HepG2 (cell line): ENCODE measurements at regions not wholly inside any gene's neighbourhood (a gene's known extent, or its start where the extent isn't known, plus 50 kb on each side); places are given as distances from the start of the nearest gene placed in this dataset.

Experiments
- ATAC-seq: fragments of 200-7000 bp; cut with Tn5 transposase; 3 replicates; pipeline ENCODE4 v1.9.1; 2020; ENCODE audit warnings: mild to moderate bottlenecking, moderate library complexity
- BruUV-seq: library from RNA; stranded (reverse); fragments of 400-500 nt; replicated peaks from 2 replicates; lab custom pipeline; 2021; lab: Mats Ljungman, UMichigan
- CTCF ChIA-PET: fragments of 300-600 bp; formaldehyde crosslinking; extraction: SDS; loops from one replicate; lab custom pipeline; 2021; ENCODE audit warnings: low total read pairs, inconsistent platforms, low intra/inter-chr PET ratio; lab: Yijun Ruan, JAX
- POLR2A ChIA-PET: fragments of 350-600 bp; sonication (Branson Sonifier 250); formaldehyde crosslinking; loops from one replicate; lab custom pipeline; 2020; ENCODE audit warnings: antibody characterized with exemption, inconsistent platforms; lab: Yijun Ruan, JAX
- DNase-seq: peaks from one replicate; pipeline ENCODE4 v3.0.0-alpha.2; 2015; ENCODE audit warnings: low spot score
- FAIRE-seq: peaks from 3 replicates; lab custom pipeline; 2011; peaks lifted over from hg19 to GRCh38; lab: Jason Lieb, UNC
- H2AFZ ChIP-seq: one replicate; pipeline ENCODE4 v1.6.1; 2011; ENCODE audit warnings: low read length, inconsistent platforms
- H3K27ac ChIP-seq: fragments of 300-600 bp; 3 replicates; pipeline ENCODE4 v1.8.0; 2011; ENCODE audit warnings: mixed run types, mild to moderate bottlenecking, mixed read lengths, low read length, inconsistent platforms; ENCODE audit not compliant: insufficient read depth; ENCODE audit errors: extremely low read length
- H3K27me3 ChIP-seq, 2 experiments: fragments of 200-600 bp in 1 of 2; 2 replicates in 1 of 2; 3 replicates in 1 of 2; pipeline versions ENCODE4 v1.6.0 to v1.8.0; 2011; ENCODE audit warnings: low read length in 2 of 2, mild to moderate bottlenecking in 2 of 2, moderate library complexity in 2 of 2, inconsistent platforms in 1 of 2; ENCODE audit not compliant: insufficient read depth in 2 of 2, control insufficient read depth in 1 of 2
- H3K36me3 ChIP-seq, 2 experiments: fragments of 200-600 bp in 1 of 2; replicated peaks in 1 of 2; 2 replicates in 1 of 2; 3 replicates in 1 of 2; pipeline versions ENCODE4 v1.5.1 to v1.8.0; 2011; ENCODE audit warnings: low read length in 2 of 2, inconsistent platforms in 1 of 2; ENCODE audit not compliant: insufficient read depth in 2 of 2, control insufficient read depth in 1 of 2
- H3K4me1 ChIP-seq: 2 replicates; pipeline ENCODE4 v1.5.1; 2012; ENCODE audit warnings: low read length, inconsistent platforms; ENCODE audit not compliant: insufficient read depth
- H3K4me2 ChIP-seq: 2 replicates; pipeline ENCODE4 v1.6.0; 2011; ENCODE audit warnings: low read depth, low read length, inconsistent platforms
- H3K4me3 ChIP-seq, 3 experiments: fragments of 200-600 bp in 1 of 3; sonication (generic), shearing (Covaris generic) in 1 of 3; replicated peaks in 1 of 3; 2 replicates each; pipeline ENCODE4 v1.5.1; 2011 to 2016; ENCODE audit warnings: low read length in 3 of 3, inconsistent platforms in 2 of 3, low read depth in 2 of 3, mild to moderate bottlenecking in 2 of 3, control low read depth in 1 of 3, mixed read lengths in 1 of 3; ENCODE audit not compliant: insufficient read depth in 1 of 3
- H3K79me2 ChIP-seq: one replicate; pipeline ENCODE4 v1.6.1; 2011; ENCODE audit warnings: low read length, inconsistent platforms; ENCODE audit not compliant: insufficient read depth
- H3K9ac ChIP-seq: 2 replicates; pipeline ENCODE4 v1.6.0; 2011; ENCODE audit warnings: mild to moderate bottlenecking, low read depth, low read length, inconsistent platforms; ENCODE audit not compliant: insufficient read depth
- H3K9me3 ChIP-seq: 2 replicates; pipeline ENCODE4 v1.5.1; 2012; ENCODE audit warnings: mild to moderate bottlenecking, low read length
- H4K20me1 ChIP-seq: 2 replicates; pipeline ENCODE4 v1.6.0; 2011; ENCODE audit warnings: inconsistent platforms, mild to moderate bottlenecking, low read length, moderate library complexity; ENCODE audit not compliant: insufficient read depth
- CREB3 ChIP-seq: sonication (generic); formaldehyde crosslinking; IDR thresholded peaks from 2 replicates; pipeline ENCODE4 v1.5.0; 2020; ENCODE audit warnings: missing genetic modification reagents
- FOXJ3 ChIP-seq: sonication (generic); formaldehyde crosslinking; IDR thresholded peaks from 2 replicates; pipeline ENCODE4 v1.4.0; 2020; ENCODE audit warnings: missing genetic modification reagents, mild to moderate bottlenecking, borderline replicate concordance
- GABPB1 ChIP-seq: IDR thresholded peaks from 2 replicates; pipeline ENCODE4 v1.6.1; 2016; ENCODE audit warnings: mild to moderate bottlenecking, missing genetic modification reagents, moderate library complexity, missing compliant biosample characterization
- HNRNPUL1 ChIP-seq: fragments of 200-400 bp; formaldehyde crosslinking; IDR thresholded peaks from 2 replicates; pipeline ENCODE4 v1.6.1; 2017; ENCODE audit warnings: low read depth, mild to moderate bottlenecking, low read length, moderate library complexity
- MAF1 ChIP-seq: sonication (generic); formaldehyde crosslinking; IDR thresholded peaks from 2 replicates; pipeline ENCODE4 v1.5.0; 2020; ENCODE audit warnings: missing genetic modification reagents, borderline replicate concordance
- PHF5A ChIP-seq: IDR thresholded peaks from one replicate; pipeline ENCODE4 v1.6.1; 2018; ENCODE audit warnings: low read depth, missing genetic modification reagents; ENCODE audit not compliant: unreplicated experiment
- SPEN ChIP-seq: sonication (generic); formaldehyde crosslinking; IDR thresholded peaks from 2 replicates; pipeline ENCODE4 v1.5.1; 2020; ENCODE audit warnings: low read depth, mild to moderate bottlenecking, missing genetic modification reagents
- ZFP82 ChIP-seq: sonication (generic); formaldehyde crosslinking; IDR thresholded peaks from 2 replicates; pipeline ENCODE4 v1.5.1; 2020; ENCODE audit warnings: mild to moderate bottlenecking, missing genetic modification reagents, borderline replicate concordance
- ZHX1 ChIP-seq: sonication (generic); formaldehyde crosslinking; IDR thresholded peaks from 2 replicates; pipeline ENCODE4 v1.8.1; 2022; ENCODE audit warnings: low read depth, mild to moderate bottlenecking, missing genetic modification reagents
- ZNF354B ChIP-seq: sonication (generic); formaldehyde crosslinking; IDR thresholded peaks from 2 replicates; pipeline ENCODE4 v1.8.0; 2022; ENCODE audit warnings: mild to moderate bottlenecking, missing genetic modification reagents
- ZNF556 ChIP-seq: sonication (generic); formaldehyde crosslinking; IDR thresholded peaks from 2 replicates; pipeline ENCODE4 v1.4.0; 2020; ENCODE audit warnings: mild to moderate bottlenecking, missing genetic modification reagents, borderline replicate concordance
- WGBS: methylation state at CpG from one replicate; pipeline ENCODE4 v1.1.6; 2017; ENCODE audit warnings: low lambda C conversion rate; 5-methylcytosine and 5-hydroxymethylcytosine counted together
- in situ Hi-C: cut with HindIII; loops from 2 replicates; pipeline ENCODE4 v1.10.0; 2017; ENCODE audit warnings: low pct_unique_long_range_greater_than_20kb; ENCODE audit not compliant: extremely low pct_ligation_motif_present
- intact Hi-C: fragments of 100-400 bp; cut with micrococcal nuclease; formaldehyde crosslinking; loops from one replicate; pipeline ENCODE4 v1.10.0; 2022; ENCODE audit not compliant: unreplicated experiment

GRCh38 chr4:130576218-130576617 lies 1480.3 kb downstream of the C4orf33 start:
- no peaks in the 10 kb centered on the region for H3K36me3 ChIP-seq
- H3K9ac ChIP-seq: no peak overlapping the region
- H3K4me1 ChIP-seq: no peaks in the 10 kb centered on the region
- intact Hi-C loops: no loop called here
- H3K27ac ChIP-seq: no peak overlapping the region
- TF ChIP-seq GABPB1 (CRISPR knock-in tag) (no peak), ZNF354B (CRISPR knock-in tag) (no peak), ZFP82 (CRISPR knock-in tag) (no peak), SPEN (CRISPR knock-in tag) (no peak), MAF1 (no peak)
- TF ChIP-seq, all 625 proteins: peak for 0
- Histone ChIP-seq H4K20me1 (no peaks in the 10 kb centered on the region), H3K79me2 (no peaks in the 10 kb centered on the region), H3K27me3 (no peaks in the 10 kb centered on the region), H3K4me3 (no peak overlapping the region), H3K4me2 (no peak overlapping the region), H2AFZ (no peak overlapping the region), H3K9me3 (no peaks in the 10 kb centered on the region)
- no peak for FAIRE-seq
- WGBS: 0% methylated on average over 1 of the region's 1 CpG
- no peak for ATAC-seq
- POLR2A ChIA-PET: no interaction called here
- in situ Hi-C loops: no loop called here
- DNase-seq: no peak
- CTCF ChIA-PET: no interaction called here
- no TSS peak for BruUV-seq

GRCh38 chr4:130591091-130591490 lies 1495.1 kb downstream of the C4orf33 start:
- H3K27me3 ChIP-seq: no peaks in the 10 kb centered on the region
- H3K9ac ChIP-seq: no peak overlapping the region
- no peak for TF ChIP-seq PHF5A
- TF ChIP-seq ZNF556 (CRISPR knock-in tag): no peak
- TF ChIP-seq HNRNPUL1: no peak
- TF ChIP-seq CREB3 (CRISPR knock-in tag): no peak
- TF ChIP-seq FOXJ3 (CRISPR knock-in tag): no peak
- TF ChIP-seq ZHX1: no peak
- no peak overlapping the region for H2AFZ ChIP-seq
- no peaks in the 10 kb centered on the region for H4K20me1 ChIP-seq
- no peak for FAIRE-seq
- no peak for DNase-seq
- no peak for ATAC-seq
- intact Hi-C loops (no loop called here), in situ Hi-C loops (no loop called here)
- H3K4me3 ChIP-seq: no peak overlapping the region
- no peaks in the 10 kb centered on the region for H3K79me2 ChIP-seq
- WGBS: 2% methylated on average over 2 of the region's 2 CpGs
- H3K4me1 ChIP-seq: no peaks in the 10 kb centered on the region
- POLR2A ChIA-PET: no interaction called here
- CTCF ChIA-PET: no interaction called here
- H3K27ac ChIP-seq: no peak overlapping the region
- H3K9me3 ChIP-seq: no peaks in the 10 kb centered on the region
- BruUV-seq: no TSS peak
- H3K4me2 ChIP-seq: no peak overlapping the region
- no peaks in the 10 kb centered on the region for H3K36me3 ChIP-seq
